Right atrium auricular region (tissue), 2 donors: ENCODE measurements at regions not wholly inside any gene's neighbourhood (a gene's known extent, or its start where the extent isn't known, plus 50 kb on each side); places are given as distances from the start of the nearest gene placed in this dataset.

Source experiments
- DNase-seq: peaks from one replicate; pipeline ENCODE4 v3.0.0-alpha.2; 2019; ENCODE audit warnings: low spot score
- H3K27ac ChIP-seq, 2 donors: fragments of 200-600 bp; sonication (generic); 1 replicate in 1 of 2; 2 replicates in 1 of 2; pipeline ENCODE4 v1.5.1; 2016 to 2019
- H3K27me3 ChIP-seq, 2 donors: fragments of 200-600 bp; sonication (generic); one replicate each; pipeline versions ENCODE4 v1.5.1 to v1.6.0; 2017 to 2019
- H3K36me3 ChIP-seq: fragments of 200-600 bp; sonication (generic); one replicate; pipeline ENCODE4 v1.5.1; 2016
- H3K4me1 ChIP-seq, 2 donors: fragments of 200-600 bp; sonication (generic); one replicate each; pipeline versions ENCODE4 v1.5.1 to v1.6.0; 2017 to 2019
- H3K4me3 ChIP-seq, 2 donors: fragments of 200-600 bp; sonication (generic); 1 replicate in 1 of 2; 2 replicates in 1 of 2; pipeline ENCODE4 v1.5.1; 2017 to 2019; ENCODE audit warnings: mild to moderate bottlenecking in 1 of 2, moderate library complexity in 1 of 2
- H3K9me3 ChIP-seq, 2 donors: fragments of 200-600 bp; sonication (generic); one replicate each; pipeline ENCODE4 v1.5.1; 2019
- TF ChIP-seq, protein P1 (sequence below), 2 donors: fragments of 200-600 bp; sonication (generic); IDR thresholded peaks; one replicate each; pipeline ENCODE4 v1.5.1; 2019; ENCODE audit warnings: antibody characterized with exemption in 2 of 2

DNA sequence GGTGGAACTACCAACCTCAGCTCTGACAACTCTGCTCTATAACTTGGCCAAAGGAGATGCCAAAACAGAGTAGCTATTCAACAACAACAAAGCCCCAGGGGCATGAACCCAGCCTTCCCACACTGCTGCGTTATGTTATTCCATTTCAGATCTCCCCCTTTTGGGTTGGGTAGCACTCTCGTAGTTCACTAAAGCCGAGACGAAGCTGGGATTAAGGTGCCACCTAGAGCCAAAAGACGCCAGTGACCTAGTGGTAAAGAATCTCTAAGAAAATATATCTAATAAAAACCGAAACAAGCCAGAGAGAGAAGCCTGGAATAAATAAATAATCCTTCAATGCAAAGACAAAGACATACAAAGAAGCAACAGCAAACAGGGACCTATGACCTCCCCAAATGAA lies 217.3 kb downstream of the HERPUD2 start:
- no peak for DNase-seq
- Histone ChIP-seq H3K36me3 (no peaks in the 10 kb centered on the region), H3K4me3 (no peak overlapping the region), H3K9me3 (peaks cover 0 to 24% of the 10 kb centered on the region in 2 donors), H3K27me3 (no peaks in the 10 kb centered on the region), H3K27ac (no peak overlapping the region), H3K4me1 (no peaks in the 10 kb centered on the region)
- TF ChIP-seq, protein P1, sequence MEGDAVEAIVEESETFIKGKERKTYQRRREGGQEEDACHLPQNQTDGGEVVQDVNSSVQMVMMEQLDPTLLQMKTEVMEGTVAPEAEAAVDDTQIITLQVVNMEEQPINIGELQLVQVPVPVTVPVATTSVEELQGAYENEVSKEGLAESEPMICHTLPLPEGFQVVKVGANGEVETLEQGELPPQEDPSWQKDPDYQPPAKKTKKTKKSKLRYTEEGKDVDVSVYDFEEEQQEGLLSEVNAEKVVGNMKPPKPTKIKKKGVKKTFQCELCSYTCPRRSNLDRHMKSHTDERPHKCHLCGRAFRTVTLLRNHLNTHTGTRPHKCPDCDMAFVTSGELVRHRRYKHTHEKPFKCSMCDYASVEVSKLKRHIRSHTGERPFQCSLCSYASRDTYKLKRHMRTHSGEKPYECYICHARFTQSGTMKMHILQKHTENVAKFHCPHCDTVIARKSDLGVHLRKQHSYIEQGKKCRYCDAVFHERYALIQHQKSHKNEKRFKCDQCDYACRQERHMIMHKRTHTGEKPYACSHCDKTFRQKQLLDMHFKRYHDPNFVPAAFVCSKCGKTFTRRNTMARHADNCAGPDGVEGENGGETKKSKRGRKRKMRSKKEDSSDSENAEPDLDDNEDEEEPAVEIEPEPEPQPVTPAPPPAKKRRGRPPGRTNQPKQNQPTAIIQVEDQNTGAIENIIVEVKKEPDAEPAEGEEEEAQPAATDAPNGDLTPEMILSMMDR (IDR thresholded peaks at IDR 0.05), result no peak

- H3K4me1 ChIP-seq, result peaks cover 0 to 2% of the 10 kb centered on the region in 2 donors
- H3K27me3 ChIP-seq, result no peaks in the 10 kb centered on the region
- no peak overlapping the region for H3K27ac ChIP-seq
- TF ChIP-seq, protein P1 (IDR thresholded peaks at IDR 0.05), result no peak
- no peak for DNase-seq
- H3K36me3 ChIP-seq, result no peaks in the 10 kb centered on the region
- H3K9me3 ChIP-seq, result peaks cover 0 to 24% of the 10 kb centered on the region in 2 donors
- H3K4me3 ChIP-seq, result no peak overlapping the region
Observed at GRCh38 chr7:35474100-35474499, 220.2 kb upstream of the TBX20 start.

DNA sequence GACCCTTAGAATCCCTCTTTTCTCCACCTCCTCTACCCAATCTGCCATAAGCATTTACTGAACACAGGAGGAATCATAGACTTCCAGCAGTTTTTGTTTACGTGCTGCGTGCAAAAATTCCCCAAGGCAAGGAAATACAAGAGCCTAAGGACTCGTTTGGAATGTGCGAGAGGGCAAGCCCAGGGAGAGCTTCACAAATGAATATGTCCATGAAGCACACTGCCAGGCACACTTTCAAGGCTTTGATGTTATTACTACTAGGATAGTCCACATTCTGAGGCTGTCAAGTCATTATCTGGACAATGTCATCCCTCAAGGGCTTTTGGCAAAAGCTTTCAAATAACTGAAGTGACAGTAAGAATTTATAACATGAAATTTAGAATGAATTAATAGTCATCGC lies 214.7 kb upstream of the TBX20 start:
- H3K27ac ChIP-seq, result peak overlapping the region in 1 of 2 donors; percentile 87
- no peaks in the 10 kb centered on the region for H3K27me3 ChIP-seq
- no peak for DNase-seq
- no peaks in the 10 kb centered on the region for H3K9me3 ChIP-seq
- H3K4me1 ChIP-seq, result peaks cover 0 to 19% of the 10 kb centered on the region in 2 donors
- no peaks in the 10 kb centered on the region for H3K36me3 ChIP-seq
- no peak overlapping the region for H3K4me3 ChIP-seq
- TF ChIP-seq, protein P1 (IDR thresholded peaks at IDR 0.05), result no peak

DNA sequence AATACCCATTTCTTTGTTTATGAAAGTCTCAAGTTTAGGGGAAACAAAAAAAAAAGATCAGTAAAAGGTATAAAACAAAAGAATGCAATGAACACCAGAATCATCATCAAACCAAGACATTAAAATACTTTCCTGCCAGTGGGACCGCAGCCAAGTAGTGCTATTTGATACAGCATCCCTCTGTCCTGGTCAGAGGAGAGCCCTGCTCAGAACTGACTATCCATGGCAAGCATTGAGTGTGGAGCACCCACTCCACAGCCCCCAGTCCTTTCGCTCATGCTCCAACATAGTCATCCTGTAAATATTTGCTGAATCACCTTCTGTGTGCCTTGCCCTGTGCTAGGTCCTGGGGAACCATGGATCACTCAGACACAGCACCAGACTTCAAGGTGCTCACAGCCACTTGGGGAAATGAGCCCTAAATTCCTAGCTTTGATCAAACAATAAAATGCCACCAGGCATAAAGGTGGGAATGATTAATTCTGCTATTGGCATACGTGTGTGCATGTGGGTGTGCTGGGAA lies 213.6 kb upstream of the TBX20 start:
- no peak for DNase-seq
- H3K9me3 ChIP-seq, result peaks cover 0 to 6% of the 10 kb centered on the region in 2 donors
- H3K4me3 ChIP-seq, result no peak overlapping the region
- TF ChIP-seq, protein P1 (IDR thresholded peaks at IDR 0.05), result no peak
- no peaks in the 10 kb centered on the region for H3K36me3 ChIP-seq
- H3K27ac ChIP-seq, result peak overlapping the region in 1 of 2 donors; percentile 87
- H3K27me3 ChIP-seq, result no peaks in the 10 kb centered on the region
- H3K4me1 ChIP-seq, result peaks cover 0 to 19% of the 10 kb centered on the region in 2 donors

GRCh38 chr7:35465791-35466336 lies 212.0 kb upstream of the TBX20 start:
- peaks cover 0 to 6% of the 10 kb centered on the region in 2 donors for H3K9me3 ChIP-seq
- H3K4me1 ChIP-seq, result peaks cover 0 to 19% of the 10 kb centered on the region in 2 donors
- peak; percentile 60 for DNase-seq
- H3K27me3 ChIP-seq, result no peaks in the 10 kb centered on the region
- peak overlapping the region; percentile 75 to 87 for H3K27ac ChIP-seq
- no peak overlapping the region for H3K4me3 ChIP-seq
- TF ChIP-seq, protein P1 (IDR thresholded peaks at IDR 0.05), result no peak
- no peaks in the 10 kb centered on the region for H3K36me3 ChIP-seq

GRCh38 chr7:35463751-35464150 lies 209.9 kb upstream of the TBX20 start:
- TF ChIP-seq, protein P1 (IDR thresholded peaks at IDR 0.05), result no peak
- peaks cover 0 to 16% of the 10 kb centered on the region in 2 donors for H3K4me1 ChIP-seq
- peaks cover 0 to 6% of the 10 kb centered on the region in 2 donors for H3K9me3 ChIP-seq
- no peaks in the 10 kb centered on the region for H3K36me3 ChIP-seq
- DNase-seq, result no peak
- H3K4me3 ChIP-seq, result no peak overlapping the region
- no peak overlapping the region for H3K27ac ChIP-seq
- H3K27me3 ChIP-seq, result no peaks in the 10 kb centered on the region
